ENCODE measurements at regions not wholly inside any gene's neighbourhood (a gene's known extent, or its start where the extent isn't known, plus 50 kb on each side); places are given as distances from the start of the nearest gene placed in this dataset.

GRCh38 chr9:108483676-108484075 is 372.1 kb downstream of the ACTL7B start:
- no peak for TF ChIP-seq CTCF (IDR thresholded peaks at IDR 0.05; ENCODE audit: insufficient read depth, low read depth, low read length)
- no peak for TF ChIP-seq EZH2 (IDR thresholded peaks at IDR 0.05; ENCODE audit: insufficient read depth, low read length)

All from astrocyte (in vitro differentiated cells and primary cell).